T-helper 1 cell treated with Interleukin-12 subunit alpha and Interleukin-12 subunit beta and Interleukin-4 antibody, amounts not matched to agents 30 ng/mL and 1 ng/mL, for 36 hours (primary cell): ENCODE measurements at regions not wholly inside any gene's neighbourhood (a gene's known extent, or its start where the extent isn't known, plus 50 kb on each side); places are given as distances from the start of the nearest gene placed in this dataset.

Experiments used
- intact Hi-C: fragments of 100-400 bp; cut with micrococcal nuclease; formaldehyde crosslinking; loops from one replicate; pipeline ENCODE4 v1.15.1; 2024

- intact Hi-C loops, result no loop called here
These were observed 398.4 kb downstream of the PRDM2 start for GRCh38 chr1:14098294-14098913.

GRCh38 chr1:14100444-14100843, 400.5 kb downstream of the PRDM2 start:
- intact Hi-C loops, result no loop called here

DNA sequence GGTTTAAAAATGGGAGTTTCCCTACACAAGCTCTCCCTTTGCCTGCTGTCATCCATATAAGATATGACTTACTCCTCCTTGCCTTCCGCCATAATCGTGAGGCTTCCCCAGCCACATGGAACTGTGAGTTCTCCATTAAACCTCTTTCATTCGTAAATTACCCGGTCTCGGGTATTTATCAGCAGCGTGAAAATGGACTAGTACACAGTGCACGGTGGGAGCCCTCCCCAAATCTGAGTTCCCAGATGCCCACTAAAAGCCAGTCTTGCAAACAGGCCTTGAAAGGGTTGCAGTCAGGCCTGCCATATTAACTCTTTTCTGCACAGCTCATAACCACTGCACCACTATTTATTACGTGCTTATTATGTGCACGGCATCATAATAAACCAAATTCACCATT, 400.9 kb downstream of the PRDM2 start:
- intact Hi-C loops, result no loop called here

- intact Hi-C loops, result no loop called here
These were observed 402.2 kb downstream of the PRDM2 start for GRCh38 chr1:14102180-14102579.

DNA sequence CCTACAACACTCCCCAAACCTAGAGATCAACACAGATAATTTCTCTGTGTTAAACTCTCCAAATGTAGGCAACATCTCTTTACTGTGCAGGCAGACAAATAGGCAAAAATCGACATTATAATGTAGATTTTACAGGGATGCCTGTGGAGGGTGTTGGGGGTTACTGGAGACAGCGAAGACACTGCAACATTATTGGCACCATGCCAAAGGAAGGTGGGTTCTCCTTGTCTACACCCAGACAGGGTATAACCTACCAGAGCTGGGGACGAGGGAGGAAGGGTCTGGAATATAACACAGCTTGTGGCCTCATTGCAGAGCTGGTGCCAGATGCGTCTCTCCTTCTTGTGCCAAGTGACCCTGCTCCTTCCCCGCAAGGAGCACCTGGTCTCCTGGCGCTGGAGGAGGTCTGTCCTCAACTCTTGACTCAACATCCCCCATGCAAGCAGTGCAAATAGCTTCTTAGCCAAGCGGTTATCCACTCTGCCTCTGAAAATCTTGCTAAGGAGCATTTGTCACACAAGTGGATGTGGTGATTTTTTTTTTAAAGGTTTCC, 404.0 kb downstream of the PRDM2 start:
- intact Hi-C loops, result no loop called here

GRCh38 chr1:14106126-14106525, 406.1 kb downstream of the PRDM2 start:
- intact Hi-C loops, result no loop called here

- intact Hi-C loops, result no loop called here
These were observed 406.8 kb downstream of the PRDM2 start for GRCh38 chr1:14106679-14107313.

DNA sequence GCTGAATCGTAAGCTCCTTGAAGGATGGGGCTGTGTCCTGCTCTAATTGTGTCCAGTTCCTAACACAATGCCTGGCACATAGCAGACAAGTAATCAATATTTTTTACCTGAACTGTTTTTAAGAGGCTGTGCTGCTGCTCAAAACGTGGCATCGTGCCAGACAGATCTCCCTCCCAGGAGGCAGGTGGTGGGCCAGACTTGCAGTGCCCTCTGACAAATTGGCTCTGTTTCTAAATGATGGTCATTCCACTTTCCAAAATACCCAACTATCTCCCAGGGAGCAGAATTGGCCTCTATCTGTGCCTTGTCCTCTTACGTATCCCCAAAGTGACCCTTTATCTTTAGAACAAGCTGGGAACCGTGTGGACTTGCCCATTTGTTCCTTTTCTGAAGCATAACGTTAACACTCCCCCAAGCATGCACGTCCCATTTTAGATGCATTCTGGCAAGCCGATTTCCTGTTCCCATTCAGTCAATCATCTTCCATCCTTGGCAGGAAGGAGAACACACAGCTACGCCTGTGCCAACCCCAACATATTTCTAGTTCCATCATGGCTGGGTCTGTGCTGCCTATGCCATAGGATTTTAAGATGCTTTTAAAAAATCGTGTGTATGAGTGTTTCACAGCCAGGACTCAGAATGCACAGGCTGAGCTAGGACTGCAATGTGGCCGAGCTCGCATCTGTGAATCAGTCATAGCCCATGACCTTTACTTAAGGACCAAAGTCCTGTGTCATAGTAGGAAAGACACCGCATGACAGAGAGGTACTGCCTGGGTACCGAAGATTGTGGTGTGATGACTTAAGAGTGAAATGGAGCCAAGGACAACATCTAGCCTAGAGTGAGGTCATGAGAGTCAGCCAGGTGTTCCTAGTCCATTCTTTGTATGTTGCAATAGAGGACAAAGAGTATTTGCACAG, 408.6 kb downstream of the PRDM2 start:
- intact Hi-C loops, result no loop called here

GRCh38 chr1:14109276-14109635, 409.3 kb downstream of the PRDM2 start:
- intact Hi-C loops, result no loop called here

DNA sequence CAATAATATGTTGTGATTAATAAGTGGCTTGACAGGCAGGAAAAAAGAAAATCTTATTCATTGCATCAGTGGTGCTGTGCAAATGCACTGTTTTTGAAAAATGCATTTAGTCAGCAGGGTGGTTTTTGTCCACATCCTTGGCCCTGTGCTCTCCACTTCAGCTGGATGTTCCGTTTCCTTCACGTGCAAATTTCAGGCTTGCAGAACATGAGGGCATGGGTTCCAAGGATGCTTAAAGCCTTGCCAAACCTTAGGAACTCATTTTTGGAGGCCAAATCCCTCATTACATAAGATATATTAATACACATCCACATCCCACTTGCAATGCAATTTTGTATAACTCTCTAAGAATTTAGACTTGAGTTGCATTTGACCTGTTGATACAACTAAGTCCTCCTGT, 410.1 kb downstream of the PRDM2 start:
- intact Hi-C loops, result no loop called here

- intact Hi-C loops, result no loop called here
These were observed 411.1 kb downstream of the PRDM2 start for GRCh38 chr1:14111121-14111520.

- intact Hi-C loops, result no loop called here
These were observed 412.6 kb downstream of the PRDM2 start for GRCh38 chr1:14112613-14113012.

DNA sequence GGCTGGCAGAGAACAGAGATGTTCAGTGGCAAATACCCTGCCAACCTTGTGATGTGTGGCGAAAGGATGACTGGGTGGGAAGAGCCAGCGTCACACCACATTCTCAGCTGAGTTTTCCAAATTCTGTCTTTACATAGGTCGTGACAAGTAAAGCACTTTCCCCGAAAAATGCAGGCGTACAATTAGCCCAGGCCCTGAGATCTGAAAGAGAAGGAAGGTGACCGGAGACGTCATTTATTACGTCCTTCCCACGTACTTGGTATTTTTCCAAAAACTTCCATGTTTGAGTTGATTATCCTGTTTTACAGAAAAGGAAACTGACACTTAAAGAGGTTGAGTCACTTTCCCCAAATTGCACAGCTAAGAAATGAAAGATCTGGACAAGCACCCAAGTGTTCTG, 413.3 kb downstream of the PRDM2 start:
- intact Hi-C loops, result no loop called here

- intact Hi-C loops, result no loop called here
These were observed 414.0 kb downstream of the PRDM2 start for GRCh38 chr1:14113841-14114567.

GRCh38 chr1:14115976-14116375, 416.0 kb downstream of the PRDM2 start:
- intact Hi-C loops, result no loop called here

DNA sequence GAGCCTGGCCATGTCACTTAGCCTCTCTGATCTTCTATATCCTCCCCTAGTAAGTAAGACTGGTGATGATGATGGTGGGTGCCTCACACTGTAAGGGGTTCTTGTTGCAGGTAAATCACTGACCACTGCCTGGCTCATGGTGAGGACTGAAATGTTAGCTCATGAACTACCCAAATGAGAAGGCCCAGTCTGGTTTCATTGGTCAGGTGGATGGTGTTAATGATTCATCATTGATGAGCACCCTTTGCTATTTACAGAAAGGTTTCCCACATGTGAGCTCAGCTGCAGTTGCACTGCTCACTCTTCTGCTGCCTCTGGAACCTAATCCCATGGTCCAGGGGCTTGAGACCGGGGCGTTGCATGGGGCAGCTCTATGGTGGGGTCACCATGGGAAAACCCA, 417.7 kb downstream of the PRDM2 start:
- intact Hi-C loops, result no loop called here

DNA sequence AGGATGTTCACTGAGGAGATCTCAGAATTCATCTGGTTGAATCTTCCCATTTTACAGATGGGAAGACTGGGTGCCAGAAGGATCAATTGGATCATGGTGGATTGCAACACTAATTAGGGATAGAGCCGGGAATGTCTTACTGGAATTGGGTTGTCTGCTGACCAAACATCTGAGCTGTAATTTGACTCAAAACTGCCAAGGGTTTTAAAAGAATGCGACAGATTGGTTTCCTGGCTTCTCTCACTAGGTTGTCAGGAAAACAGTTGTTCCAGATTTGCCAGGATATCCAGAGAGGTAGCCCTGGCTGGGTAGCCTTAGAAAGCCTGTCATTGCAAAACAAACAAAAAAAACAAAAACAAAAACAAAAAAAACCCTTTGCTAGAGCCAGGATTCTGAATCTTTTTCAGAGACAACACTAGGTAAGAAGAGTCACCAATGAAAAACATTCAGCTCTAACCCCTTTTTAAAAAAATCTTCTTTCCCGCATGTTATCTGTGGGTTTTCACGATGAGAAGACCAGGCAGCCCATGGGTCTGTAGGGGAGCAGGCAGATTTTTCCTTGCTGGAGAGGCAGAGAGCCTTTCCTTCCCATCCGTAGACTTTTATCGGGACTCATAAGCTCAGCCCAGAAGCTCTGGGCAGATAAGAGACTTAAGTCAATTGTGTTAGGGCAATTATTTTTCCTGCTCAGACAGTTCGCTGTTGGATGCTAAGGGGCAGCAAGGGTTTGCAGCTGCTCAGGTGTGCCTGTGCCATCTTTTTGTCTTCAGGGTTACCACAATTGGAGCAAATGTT, 418.9 kb downstream of the PRDM2 start:
- intact Hi-C loops, result no loop called here

DNA sequence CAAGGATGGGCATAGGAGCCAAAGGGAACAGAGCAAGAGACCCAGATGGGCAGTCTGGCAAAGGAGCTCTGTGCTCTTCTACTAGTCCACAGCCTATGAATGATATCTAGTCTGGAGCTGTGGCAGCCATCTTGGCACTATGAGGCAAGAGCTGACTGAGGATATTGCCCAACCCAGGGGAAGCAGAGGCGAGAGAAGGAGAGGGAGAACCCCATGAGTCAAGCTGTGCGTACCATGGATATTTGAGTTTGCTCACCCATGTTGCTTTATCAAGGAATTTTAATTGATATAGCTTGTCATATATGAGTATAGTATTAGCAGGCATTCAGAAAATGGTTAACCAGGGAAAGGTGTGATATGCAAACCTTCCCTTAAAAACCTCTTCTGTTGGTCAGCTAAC, 420.9 kb downstream of the PRDM2 start:
- intact Hi-C loops, result no loop called here

DNA sequence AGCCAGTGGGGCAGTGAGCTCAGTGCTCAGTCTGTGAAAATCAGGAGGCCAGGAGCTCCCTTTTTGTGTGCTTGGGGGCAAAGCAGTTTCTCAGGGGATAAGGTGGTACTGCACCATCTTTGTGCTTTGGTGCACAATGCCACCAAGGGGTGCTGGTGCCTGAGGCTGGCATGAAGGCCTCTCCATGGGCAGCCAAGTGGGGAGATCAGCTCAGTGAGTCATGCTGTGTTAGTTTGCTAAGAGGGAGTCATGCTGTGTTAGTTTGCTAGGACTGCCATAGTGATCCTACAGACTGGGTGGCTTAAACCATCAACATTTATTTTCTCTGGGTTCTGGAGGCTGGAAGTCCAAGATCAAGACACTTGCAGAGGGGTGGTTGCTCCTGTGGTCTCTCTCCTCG, 428.1 kb downstream of the PRDM2 start:
- intact Hi-C loops, result no loop called here

GRCh38 chr1:14129009-14129408, 429.0 kb downstream of the PRDM2 start:
- intact Hi-C loops, result no loop called here

DNA sequence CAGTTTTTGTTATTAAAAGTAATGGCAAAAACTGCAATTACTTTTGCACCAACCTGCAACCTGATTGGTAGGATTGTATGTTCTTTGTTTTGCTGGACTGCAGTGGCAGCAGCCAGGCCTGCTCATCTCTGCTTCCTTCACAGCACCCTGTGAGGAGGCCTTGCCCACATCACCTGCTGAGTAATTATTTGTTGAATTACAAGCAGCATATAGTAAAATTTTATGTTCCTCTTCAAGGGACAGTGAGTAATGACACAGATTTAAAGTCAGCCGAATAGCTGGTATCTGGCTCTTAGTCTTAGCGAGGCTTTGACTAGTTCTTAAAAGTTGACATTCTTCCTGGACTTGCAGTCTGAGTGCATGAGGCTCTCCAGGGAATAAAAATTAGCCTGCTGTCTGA, 435.1 kb downstream of the PRDM2 start:
- intact Hi-C loops, result no loop called here
